Endothelial cell of umbilical vein (primary cell): ENCODE measurements at regions not wholly inside any gene's neighbourhood (a gene's known extent, or its start where the extent isn't known, plus 50 kb on each side); places are given as distances from the start of the nearest gene placed in this dataset.

Source experiments
- BruUV-seq: library from RNA; stranded (reverse); fragments of 400-500 nt; replicated peaks from 2 replicates; lab custom pipeline; 2021; lab: Mats Ljungman, UMichigan
- CTCF ChIA-PET: fragments of 300-600, 350-600 bp; sonication (Branson Sonifier 250); formaldehyde crosslinking; loops from one replicate; lab custom pipeline; 2021; ENCODE audit warnings: antibody characterized with exemption, inconsistent platforms; lab: Charles Lee
- POLR2A ChIA-PET: fragments of 300-600, 350-600 bp; sonication (Branson Sonifier 250); formaldehyde crosslinking; loops from one replicate; lab custom pipeline; 2021; ENCODE audit warnings: antibody characterized with exemption, inconsistent platforms; lab: Charles Lee
- DNase-seq: peaks from one replicate; pipeline ENCODE4 v3.0.0-alpha.2; 2011; ENCODE audit warnings: low read depth, low spot score
- FAIRE-seq: peaks from 2 replicates; lab custom pipeline; 2011; peaks lifted over from hg19 to GRCh38; lab: Jason Lieb, UNC
- H2AFZ ChIP-seq: 2 replicates; pipeline ENCODE4 v1.6.0; 2012; ENCODE audit warnings: low read depth, low read length, control low read depth, inconsistent platforms
- H3K27ac ChIP-seq: 2 replicates; pipeline ENCODE4 v1.5.1; 2011; ENCODE audit warnings: low read depth, mild to moderate bottlenecking, control low read depth, low read length, moderate library complexity; ENCODE audit not compliant: insufficient read depth
- H3K27me3 ChIP-seq, 2 experiments: 2 replicates each; pipeline versions ENCODE4 v1.6.0 to v1.6.1; 2011; ENCODE audit warnings: low read length in 2 of 2, mixed read lengths in 1 of 2; ENCODE audit not compliant: control insufficient read depth in 2 of 2, insufficient read depth in 2 of 2
- H3K36me3 ChIP-seq, 2 experiments: 2 replicates in 1 of 2; 3 replicates in 1 of 2; pipeline ENCODE4 v1.5.1; 2011; ENCODE audit warnings: low read length in 2 of 2, mild to moderate bottlenecking in 1 of 2, moderate library complexity in 1 of 2; ENCODE audit not compliant: control insufficient read depth in 2 of 2, insufficient read depth in 2 of 2; ENCODE audit errors: extremely low read depth in 1 of 2
- H3K4me1 ChIP-seq: 3 replicates; pipeline ENCODE4 v1.5.1; 2011; ENCODE audit warnings: mild to moderate bottlenecking, low read length; ENCODE audit not compliant: control insufficient read depth, insufficient read depth; ENCODE audit errors: extremely low read depth
- H3K4me2 ChIP-seq: 2 replicates; pipeline ENCODE4 v1.6.1; 2011; ENCODE audit warnings: low read length, control low read depth, mixed read lengths; ENCODE audit not compliant: insufficient read depth
- H3K4me3 ChIP-seq, 3 experiments: fragments of 200-600 bp in 1 of 3; sonication (generic), shearing (Covaris generic) in 1 of 3; replicated peaks in 1 of 3; 2 replicates each; pipeline ENCODE4 v1.5.1; 2011 to 2016; ENCODE audit warnings: control low read depth in 3 of 3, low read length in 3 of 3, mild to moderate bottlenecking in 2 of 3, inconsistent platforms in 1 of 3, low read depth in 1 of 3, moderate library complexity in 1 of 3; ENCODE audit not compliant: insufficient read depth in 1 of 3
- H3K79me2 ChIP-seq: 2 replicates; pipeline ENCODE4 v1.6.0; 2012; ENCODE audit warnings: low read length, inconsistent platforms; ENCODE audit not compliant: control insufficient read depth, insufficient read depth
- H3K9ac ChIP-seq: replicated peaks from 2 replicates; pipeline ENCODE3; 2011; ENCODE audit warnings: low read length, control low read depth; ENCODE audit not compliant: insufficient read depth; ENCODE audit errors: extremely low read depth
- H3K9me1 ChIP-seq: replicated peaks from 3 replicates; pipeline ENCODE4 v1.6.0; 2011; ENCODE audit warnings: mild to moderate bottlenecking, low read length; ENCODE audit not compliant: control insufficient read depth, insufficient read depth; ENCODE audit errors: extremely low read depth
- H3K9me3 ChIP-seq: replicated peaks from 2 replicates; pipeline ENCODE4 v1.5.1; 2012; ENCODE audit warnings: low read length, inconsistent platforms; ENCODE audit not compliant: control insufficient read depth, insufficient read depth
- H4K20me1 ChIP-seq: replicated peaks from 2 replicates; pipeline ENCODE3; 2011; ENCODE audit warnings: mild to moderate bottlenecking, low read length; ENCODE audit not compliant: control insufficient read depth, insufficient read depth; ENCODE audit errors: extremely low read depth
- CTCF ChIP-seq, 2 donors: IDR thresholded peaks; 1 replicate in 1 of 2; 2 replicates in 1 of 2; pipeline ENCODE4 v1.5.1; 2011; ENCODE audit warnings: low read length in 2 of 2, mild to moderate bottlenecking in 2 of 2, moderate library complexity in 2 of 2, control low read depth in 1 of 2, inconsistent platforms in 1 of 2, low read depth in 1 of 2; ENCODE audit not compliant: insufficient read depth in 1 of 2; ENCODE audit errors: extremely low read depth in 1 of 2
- EZH2 ChIP-seq: IDR thresholded peaks from 2 replicates; pipeline ENCODE4 v1.6.1; 2012; ENCODE audit warnings: borderline replicate concordance, low read depth, mild to moderate bottlenecking, moderate library complexity, low read length, inconsistent platforms; ENCODE audit not compliant: severe bottlenecking
- FOS ChIP-seq: IDR thresholded peaks from 2 replicates; pipeline ENCODE4 v1.6.1; 2011; ENCODE audit warnings: mild to moderate bottlenecking, low read length, moderate library complexity, borderline replicate concordance; ENCODE audit not compliant: insufficient read depth
- GATA2 ChIP-seq: IDR thresholded peaks from 2 replicates; pipeline ENCODE4 v1.7.0; 2011; ENCODE audit warnings: low read depth, mild to moderate bottlenecking, moderate library complexity, mixed read lengths, low read length; ENCODE audit not compliant: insufficient read length, insufficient read depth
- JUN ChIP-seq: IDR thresholded peaks from 2 replicates; pipeline ENCODE4 v1.6.1; 2011; ENCODE audit warnings: borderline replicate concordance, low read depth; ENCODE audit not compliant: insufficient read length, insufficient read depth
- MAX ChIP-seq: IDR thresholded peaks from 2 replicates; pipeline ENCODE4 v1.6.1; 2011; ENCODE audit not compliant: insufficient read depth, insufficient read length
- MYC ChIP-seq: IDR thresholded peaks from one replicate; pipeline ENCODE4 v1.6.1; 2011; ENCODE audit warnings: mild to moderate bottlenecking, low read depth, low read length
- POLR2A ChIP-seq: IDR thresholded peaks from 2 replicates; pipeline ENCODE4 v1.6.1; 2012; ENCODE audit warnings: low read depth, mild to moderate bottlenecking, control low read depth, low read length
- POLR2AphosphoS5 ChIP-seq: IDR thresholded peaks from 2 replicates; pipeline ENCODE4 v1.6.1; 2012; ENCODE audit warnings: low read depth, mild to moderate bottlenecking, control low read depth, low read length, moderate library complexity; ENCODE audit not compliant: insufficient read depth
- dilution Hi-C: fragments of 300-500 bp; cut with MboI; formaldehyde crosslinking; loops from one replicate; pipeline ENCODE4 v1.15.0; 2019; ENCODE audit warnings: low sequenced_read_pairs; ENCODE audit not compliant: extremely low pct_ligation_motif_present
- intact Hi-C: fragments of 100-400 bp; cut with micrococcal nuclease; formaldehyde crosslinking; loops from one replicate; pipeline ENCODE4 v1.10.0; 2022

- H3K79me2 ChIP-seq = no peaks in the 10 kb centered on the region
- DNase-seq (no peak), FAIRE-seq (no peak)
- BruUV-seq = no TSS peak
- peaks cover 2% of the 10 kb centered on the region for H3K9me3 ChIP-seq
- no peaks in the 10 kb centered on the region for H4K20me1 ChIP-seq
- no peak overlapping the region for H2AFZ ChIP-seq
- intact Hi-C loops (no loop called here), dilution Hi-C loops (no loop called here)
- no peaks in the 10 kb centered on the region for H3K36me3 ChIP-seq
- no peak overlapping the region for H3K4me3 ChIP-seq
- CTCF ChIA-PET = no interaction called here
- H3K27ac ChIP-seq = no peak overlapping the region
- POLR2A ChIA-PET = no interaction called here
- H3K4me1 ChIP-seq = no peaks in the 10 kb centered on the region
- H3K9ac ChIP-seq = no peak overlapping the region
- TF ChIP-seq MAX (no peak), EZH2 (no peak), GATA2 (no peak), FOS (no peak), POLR2A (no peak), JUN (no peak), CTCF (IDR thresholded peaks at IDR 0.05; ENCODE audit: extremely low read depth in 1 of 2, insufficient read depth in 1 of 2, low read depth in 1 of 2, low read length in 2 of 2) (no peak), MYC (no peak), POLR2AphosphoS5 (no peak)
- H3K27me3 ChIP-seq = no peaks in the 10 kb centered on the region
- no peak overlapping the region for H3K4me2 ChIP-seq
- H3K9me1 ChIP-seq = no peaks in the 10 kb centered on the region
These were observed 88.8 kb upstream of the ANKFN1 start for GRCh38 chr17:56064506-56064905.
